ENCODE measurements at regions not wholly inside any gene's neighbourhood (a gene's known extent, or its start where the extent isn't known, plus 50 kb on each side); places are given as distances from the start of the nearest gene placed in this dataset.
"Not testable (repeated sequence)": the region's sequence is repeated elsewhere in the genome, so short reads cannot be mapped to it uniquely, and the experiment has no call there.

GRCh38 chr1:228796945-228797344 is 61.7 kb downstream of the RHOU start:
- not testable (repeated sequence) for TF ChIP-seq CTCF (conservative IDR thresholded peaks at IDR 0.05); EZH2 (IDR thresholded peaks at IDR 0.05; ENCODE audit: low read depth)

Measured in PC-9 (cell line).